ENCODE measurements at regions not wholly inside any gene's neighbourhood (a gene's known extent, or its start where the extent isn't known, plus 50 kb on each side); places are given as distances from the start of the nearest gene placed in this dataset.

DNA sequence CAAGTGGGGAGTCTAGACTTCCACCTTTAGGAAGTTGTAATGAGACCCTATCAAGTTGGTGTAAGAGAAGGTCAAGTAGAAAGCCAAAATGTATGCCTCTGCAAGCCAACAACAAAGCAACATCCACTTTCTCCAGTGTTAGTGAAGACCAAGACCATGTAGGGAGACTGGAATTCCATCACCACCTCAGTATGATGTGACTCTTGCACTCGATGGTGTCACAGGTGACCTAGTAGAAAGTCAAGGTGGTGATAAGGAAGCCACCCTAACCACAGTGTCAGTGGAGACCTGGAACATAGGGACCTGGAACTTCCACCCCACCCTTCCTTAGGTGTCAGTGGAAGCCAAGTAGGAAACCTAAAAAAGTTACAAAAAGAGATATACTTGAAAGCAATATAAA lies 278.1 kb upstream of the KCNMB2 start:
- no peak for DNase-seq (ENCODE audit: low spot score)
- in situ Hi-C loops (cut with MboI; ENCODE audit: low pct_unique_long_range_greater_than_20kb, low sequenced_read_pairs, unreplicated experiment): no loop called here
- TF ChIP-seq, protein P1, sequence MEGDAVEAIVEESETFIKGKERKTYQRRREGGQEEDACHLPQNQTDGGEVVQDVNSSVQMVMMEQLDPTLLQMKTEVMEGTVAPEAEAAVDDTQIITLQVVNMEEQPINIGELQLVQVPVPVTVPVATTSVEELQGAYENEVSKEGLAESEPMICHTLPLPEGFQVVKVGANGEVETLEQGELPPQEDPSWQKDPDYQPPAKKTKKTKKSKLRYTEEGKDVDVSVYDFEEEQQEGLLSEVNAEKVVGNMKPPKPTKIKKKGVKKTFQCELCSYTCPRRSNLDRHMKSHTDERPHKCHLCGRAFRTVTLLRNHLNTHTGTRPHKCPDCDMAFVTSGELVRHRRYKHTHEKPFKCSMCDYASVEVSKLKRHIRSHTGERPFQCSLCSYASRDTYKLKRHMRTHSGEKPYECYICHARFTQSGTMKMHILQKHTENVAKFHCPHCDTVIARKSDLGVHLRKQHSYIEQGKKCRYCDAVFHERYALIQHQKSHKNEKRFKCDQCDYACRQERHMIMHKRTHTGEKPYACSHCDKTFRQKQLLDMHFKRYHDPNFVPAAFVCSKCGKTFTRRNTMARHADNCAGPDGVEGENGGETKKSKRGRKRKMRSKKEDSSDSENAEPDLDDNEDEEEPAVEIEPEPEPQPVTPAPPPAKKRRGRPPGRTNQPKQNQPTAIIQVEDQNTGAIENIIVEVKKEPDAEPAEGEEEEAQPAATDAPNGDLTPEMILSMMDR (IDR thresholded peaks at IDR 0.05; ENCODE audit: extremely low read depth, insufficient read depth, missing control alignments): no peak

GRCh38 chr3:178259703-178260102 lies 276.5 kb upstream of the KCNMB2 start:
- in situ Hi-C loops (cut with MboI; ENCODE audit: low pct_unique_long_range_greater_than_20kb, low sequenced_read_pairs, unreplicated experiment): no loop called here
- no peak for DNase-seq (ENCODE audit: low spot score)
- TF ChIP-seq, protein P1 (IDR thresholded peaks at IDR 0.05; ENCODE audit: extremely low read depth, insufficient read depth, missing control alignments): no peak

GRCh38 chr3:178260887-178261565 lies 275.2 kb upstream of the KCNMB2 start:
- in situ Hi-C loops (cut with MboI; ENCODE audit: low pct_unique_long_range_greater_than_20kb, low sequenced_read_pairs, unreplicated experiment): no loop called here
- DNase-seq (ENCODE audit: low spot score): no peak
- TF ChIP-seq, protein P1 (IDR thresholded peaks at IDR 0.05; ENCODE audit: extremely low read depth, insufficient read depth, missing control alignments): no peak

GRCh38 chr3:178263236-178263916 lies 272.9 kb upstream of the KCNMB2 start:
- DNase-seq (ENCODE audit: low spot score): no peak
- TF ChIP-seq, protein P1 (IDR thresholded peaks at IDR 0.05; ENCODE audit: extremely low read depth, insufficient read depth, missing control alignments): no peak
- in situ Hi-C loops (cut with MboI; ENCODE audit: low pct_unique_long_range_greater_than_20kb, low sequenced_read_pairs, unreplicated experiment): no loop called here

DNA sequence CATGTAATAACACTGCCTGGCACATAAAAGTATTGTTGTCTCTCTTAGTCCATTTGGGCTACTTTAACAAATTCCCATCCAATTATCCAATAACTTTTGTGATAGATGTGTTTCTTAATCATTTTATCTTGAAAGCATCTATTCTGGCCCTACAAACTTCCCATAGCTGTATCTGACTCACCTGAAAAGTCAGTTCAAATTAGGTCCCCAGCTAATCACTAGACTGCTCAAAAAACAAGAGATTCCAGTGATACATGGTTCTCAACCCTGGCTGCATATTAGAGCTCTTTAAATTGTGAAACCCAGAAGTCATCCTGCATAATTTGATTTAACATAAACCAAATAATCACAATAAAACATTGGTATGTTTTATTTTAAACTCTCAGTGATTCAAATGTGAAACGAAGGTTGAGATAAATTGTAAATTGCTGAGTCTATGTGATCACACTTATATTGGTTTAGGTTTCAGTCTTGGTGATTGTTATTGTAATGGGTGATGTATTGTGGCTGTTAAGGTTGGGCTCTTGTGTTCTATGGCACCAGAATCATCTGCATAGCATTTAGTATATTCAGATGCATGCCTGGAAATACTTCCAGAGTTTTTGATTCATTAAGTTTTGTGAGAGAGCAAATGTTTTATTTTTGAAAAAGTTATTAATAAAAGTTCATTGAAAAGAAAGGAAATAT lies 268.9 kb upstream of the KCNMB2 start:
- TF ChIP-seq, protein P1 (IDR thresholded peaks at IDR 0.05; ENCODE audit: extremely low read depth, insufficient read depth, missing control alignments): no peak
- in situ Hi-C loops (cut with MboI; ENCODE audit: low pct_unique_long_range_greater_than_20kb, low sequenced_read_pairs, unreplicated experiment): no loop called here

DNA sequence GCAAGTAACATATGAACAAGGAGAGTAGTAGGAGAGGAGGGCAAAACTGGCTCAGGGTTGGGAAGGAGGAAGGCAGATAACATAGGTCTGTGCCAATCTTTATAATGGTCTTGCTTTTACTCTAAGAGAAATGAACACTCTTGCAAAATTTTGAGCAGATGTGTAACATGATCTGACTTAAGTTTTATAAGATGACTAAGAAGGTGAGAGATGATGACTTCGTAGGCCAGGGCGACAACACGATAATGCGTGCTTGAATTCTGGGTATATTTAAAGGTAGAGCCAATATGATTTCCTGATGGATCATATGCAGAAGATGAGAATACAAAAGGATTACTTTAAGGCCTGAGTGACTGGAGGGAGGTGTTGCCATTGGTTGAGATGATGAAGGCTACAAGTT lies 265.4 kb upstream of the KCNMB2 start:
- in situ Hi-C loops (cut with MboI; ENCODE audit: low pct_unique_long_range_greater_than_20kb, low sequenced_read_pairs, unreplicated experiment): no loop called here
- TF ChIP-seq, protein P1 (IDR thresholded peaks at IDR 0.05; ENCODE audit: extremely low read depth, insufficient read depth, missing control alignments): no peak
- DNase-seq (ENCODE audit: low spot score): no peak

More for the DNA sequence above, 268.9 kb upstream of the KCNMB2 start:
- no peak for DNase-seq (ENCODE audit: low spot score)
